ENCODE measurements at regions not wholly inside any gene's neighbourhood (a gene's known extent, or its start where the extent isn't known, plus 50 kb on each side); places are given as distances from the start of the nearest gene placed in this dataset.

GRCh38 chr11:69874984-69875624 lies 55.9 kb upstream of the FGF3 start:
- TF ChIP-seq CTCF (IDR thresholded peaks at IDR 0.05; ENCODE audit: low read depth, low read length) (no peak), EZH2phosphoT487 (IDR thresholded peaks at IDR 0.05; ENCODE audit: low read depth) (no peak)
